GM21526 (cell line): ENCODE measurements at regions not wholly inside any gene's neighbourhood (a gene's known extent, or its start where the extent isn't known, plus 50 kb on each side); places are given as distances from the start of the nearest gene placed in this dataset.

Source experiments
- ATAC-seq: cut with Tn5 transposase; IDR thresholded peaks from one replicate; pipeline ENCODE4 v1.9.1; 2021; ENCODE audit warnings: moderate library complexity; ENCODE audit not compliant: unreplicated experiment, low FRiP score

DNA sequence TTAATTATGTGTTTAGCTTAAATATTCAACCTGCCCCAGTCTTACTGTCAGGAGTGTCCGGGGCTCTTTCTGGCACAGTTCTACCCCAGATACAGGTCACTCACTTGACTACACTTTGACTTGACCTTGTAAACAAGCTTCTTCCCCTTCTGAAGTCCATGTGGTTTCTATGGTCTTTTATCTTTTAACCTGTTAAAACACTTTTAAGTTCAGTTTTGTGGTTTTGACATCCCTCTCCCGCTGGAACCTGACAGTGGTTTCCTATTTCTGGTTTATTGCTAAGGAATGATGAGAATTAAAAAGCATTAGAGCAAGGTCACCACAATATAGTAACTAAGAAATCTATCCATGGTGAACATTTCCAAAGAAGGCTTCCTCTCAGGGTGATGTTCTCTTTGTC is 300.1 kb downstream of the TMEM167A start:
- no peak for ATAC-seq

DNA sequence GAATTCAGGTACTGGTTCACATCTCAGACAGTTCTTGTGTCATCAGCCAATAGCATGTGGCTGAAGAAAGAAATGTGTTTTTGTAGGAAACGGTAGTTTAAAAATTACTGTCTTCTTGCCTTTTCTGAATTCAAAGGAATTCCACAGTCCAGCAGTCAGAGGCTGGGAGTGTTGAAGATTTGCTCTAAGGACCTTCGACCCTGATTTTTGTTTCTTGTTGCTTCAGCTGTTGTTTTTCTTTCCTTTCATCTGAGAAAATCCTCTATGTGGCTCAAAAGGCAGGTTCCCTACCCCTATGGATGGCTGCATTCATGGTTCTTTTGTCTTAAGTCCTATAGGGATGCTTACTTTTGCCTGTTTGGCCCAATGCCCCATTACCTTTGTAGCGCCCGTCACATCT is 304.9 kb downstream of the TMEM167A start:
- no peak for ATAC-seq

DNA sequence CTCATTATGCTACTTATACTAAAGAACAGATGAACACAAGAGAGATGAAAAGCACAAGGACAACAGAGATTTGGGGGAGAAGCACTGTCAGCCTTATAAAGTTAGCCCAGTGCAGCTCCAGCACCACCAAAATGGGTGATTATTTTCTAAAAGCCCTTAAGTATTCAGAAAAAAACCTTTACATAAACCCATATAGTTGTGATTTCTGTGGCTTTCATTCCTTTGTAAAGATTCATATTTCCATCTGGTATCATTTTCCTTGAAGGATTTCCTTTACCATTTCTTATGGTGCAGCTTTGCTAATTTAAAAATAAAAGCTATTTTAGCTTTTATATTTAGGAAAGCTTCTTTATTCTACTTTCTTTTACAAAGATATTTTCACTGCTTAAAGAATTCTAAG is 311.0 kb downstream of the TMEM167A start:
- ATAC-seq, result no peak

DNA sequence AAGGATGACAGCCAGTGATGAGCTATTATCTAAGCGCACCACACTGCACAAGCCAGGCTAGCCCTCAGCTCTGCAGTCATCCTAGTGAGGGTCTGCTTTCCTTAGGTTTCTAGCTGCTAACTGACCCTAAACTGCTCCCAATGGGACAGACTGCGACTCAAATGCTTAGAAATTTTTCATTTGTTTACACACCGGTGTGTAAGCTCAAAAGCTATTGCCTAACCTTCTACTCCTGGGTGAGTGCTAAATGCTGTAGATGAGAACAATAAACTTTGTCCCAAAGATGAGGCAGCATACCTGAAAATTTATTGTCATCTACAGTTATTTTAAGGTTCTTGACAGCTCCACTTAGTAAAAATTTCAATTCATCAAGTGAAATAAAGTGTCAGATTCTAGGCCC is 311.4 kb downstream of the TMEM167A start:
- ATAC-seq, result no peak

DNA sequence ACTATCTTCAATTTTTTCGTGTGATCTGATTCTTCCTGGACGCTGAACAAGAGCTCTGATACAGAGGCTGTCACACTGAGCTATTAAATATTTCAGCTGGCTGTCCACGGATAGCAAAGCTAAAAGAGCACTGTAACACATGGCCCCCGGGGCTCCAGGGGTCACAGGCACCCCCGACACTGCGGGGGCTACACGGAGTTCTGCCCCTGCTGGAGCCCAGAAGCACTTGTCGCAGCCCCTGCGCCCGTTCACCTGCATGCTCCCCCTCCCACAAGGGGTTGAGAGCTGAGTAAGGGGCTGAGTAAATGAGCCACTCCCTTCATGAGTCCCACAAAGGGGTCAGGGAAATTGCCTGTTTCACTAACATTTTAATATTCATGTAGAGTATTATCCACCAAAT is 316.3 kb downstream of the TMEM167A start:
- no peak for ATAC-seq

DNA sequence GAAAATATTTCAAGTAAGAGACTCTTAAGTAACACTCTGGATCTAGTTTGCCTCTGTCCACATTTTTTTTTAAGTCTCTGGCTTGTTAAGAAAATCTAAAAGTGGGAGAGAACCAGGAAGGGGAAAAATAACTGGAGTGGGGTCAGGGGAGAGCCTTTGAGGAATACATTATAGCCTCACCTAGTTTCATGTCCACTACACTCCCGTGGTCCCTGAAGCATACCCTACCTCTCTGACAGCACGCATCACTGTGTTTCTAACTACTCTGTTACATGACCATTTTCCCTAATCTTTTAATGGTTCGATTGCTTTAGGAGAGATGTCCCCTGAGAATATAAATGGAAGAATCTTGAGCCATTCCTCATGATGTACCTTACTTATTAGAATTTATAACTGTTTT is 318.3 kb downstream of the TMEM167A start:
- no peak for ATAC-seq

DNA sequence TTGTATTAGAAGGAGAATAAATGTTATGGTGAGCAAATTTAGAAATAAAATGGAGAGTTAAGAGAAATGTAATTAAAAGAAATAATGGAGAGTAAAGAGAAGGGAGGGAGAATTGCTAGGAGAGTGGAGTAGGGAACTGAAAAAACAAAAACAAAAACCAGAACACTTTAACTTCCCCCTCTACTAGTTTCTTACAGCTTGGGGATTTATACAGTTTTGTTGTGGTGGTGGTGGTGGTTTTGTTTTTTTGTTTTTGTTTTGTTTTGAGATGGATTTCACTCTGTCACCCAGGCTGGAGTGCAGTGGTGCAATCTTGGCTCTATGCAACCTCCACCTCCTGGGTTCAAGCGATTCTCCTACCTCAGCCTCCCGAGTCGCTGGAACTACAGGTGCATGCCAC is 322.4 kb downstream of the TMEM167A start:
- ATAC-seq, result peak; percentile 96

DNA sequence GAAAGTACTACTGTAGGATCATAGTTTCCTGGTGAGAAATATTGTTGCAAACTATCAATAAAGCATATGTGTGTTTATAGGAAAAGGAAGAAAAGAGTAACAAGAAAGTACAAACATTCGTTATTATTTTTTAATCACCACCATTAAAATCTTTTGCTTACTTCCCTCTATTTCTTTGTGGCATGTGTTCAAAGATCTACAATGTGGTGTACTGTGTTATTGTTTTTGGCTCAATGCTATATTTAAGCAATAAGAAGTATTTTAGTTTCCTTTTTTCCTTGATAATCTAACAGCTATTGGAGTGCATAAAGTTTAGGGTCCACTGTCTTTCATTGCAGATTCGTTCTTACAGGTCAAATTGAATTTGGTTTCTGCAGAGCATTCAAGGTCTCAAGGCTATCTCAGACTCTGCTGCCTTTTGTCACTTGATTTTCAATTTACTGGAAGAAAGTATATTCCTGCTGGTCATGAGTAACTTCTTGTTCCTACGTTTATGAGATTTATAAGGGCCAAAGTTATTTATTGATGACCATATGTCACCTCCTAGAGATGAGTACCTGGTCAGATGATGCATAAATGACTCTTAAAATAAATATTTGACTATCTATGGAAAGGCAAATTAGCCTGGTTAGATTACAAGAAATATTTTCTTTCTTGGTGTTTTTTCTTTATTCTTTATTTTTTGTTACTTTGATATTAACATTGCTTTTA is 323.0 kb downstream of the TMEM167A start:
- no peak for ATAC-seq

DNA sequence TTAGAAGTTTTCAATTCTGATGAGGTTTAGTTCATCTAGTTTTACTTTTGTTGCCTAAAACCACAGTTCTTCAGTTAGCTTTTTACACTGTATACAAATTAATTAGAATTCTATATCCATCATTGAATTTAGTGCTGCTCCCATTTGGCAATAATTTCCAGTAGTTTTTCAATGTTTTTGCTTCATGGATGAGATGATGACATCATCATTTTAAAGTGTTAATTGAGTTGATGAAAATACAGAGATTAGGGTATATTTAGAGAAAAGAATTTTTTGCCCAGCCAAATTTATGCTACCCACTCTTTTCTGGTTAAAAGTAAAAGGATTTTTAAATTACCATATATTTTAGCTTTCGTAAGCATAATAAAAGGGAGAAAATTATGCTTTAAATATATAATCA is 323.8 kb downstream of the TMEM167A start:
- ATAC-seq, result no peak

DNA sequence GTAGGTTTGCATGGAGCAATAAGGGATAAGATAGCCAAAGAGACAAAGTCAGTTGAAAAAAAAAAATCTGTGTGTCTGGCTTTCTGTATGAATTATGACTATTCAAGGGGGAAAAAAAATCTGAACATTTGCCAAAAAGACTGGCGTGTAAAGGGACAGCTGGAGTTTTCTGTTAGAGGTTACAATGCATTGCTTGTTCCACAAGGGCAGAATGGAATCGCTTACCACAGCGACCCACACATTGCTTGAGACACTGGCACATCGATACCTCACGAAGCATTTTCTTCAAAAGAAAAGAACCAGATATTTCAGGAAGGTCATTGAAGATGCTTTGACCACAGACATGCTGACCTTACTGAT is 327.8 kb downstream of the TMEM167A start:
- ATAC-seq, result no peak

DNA sequence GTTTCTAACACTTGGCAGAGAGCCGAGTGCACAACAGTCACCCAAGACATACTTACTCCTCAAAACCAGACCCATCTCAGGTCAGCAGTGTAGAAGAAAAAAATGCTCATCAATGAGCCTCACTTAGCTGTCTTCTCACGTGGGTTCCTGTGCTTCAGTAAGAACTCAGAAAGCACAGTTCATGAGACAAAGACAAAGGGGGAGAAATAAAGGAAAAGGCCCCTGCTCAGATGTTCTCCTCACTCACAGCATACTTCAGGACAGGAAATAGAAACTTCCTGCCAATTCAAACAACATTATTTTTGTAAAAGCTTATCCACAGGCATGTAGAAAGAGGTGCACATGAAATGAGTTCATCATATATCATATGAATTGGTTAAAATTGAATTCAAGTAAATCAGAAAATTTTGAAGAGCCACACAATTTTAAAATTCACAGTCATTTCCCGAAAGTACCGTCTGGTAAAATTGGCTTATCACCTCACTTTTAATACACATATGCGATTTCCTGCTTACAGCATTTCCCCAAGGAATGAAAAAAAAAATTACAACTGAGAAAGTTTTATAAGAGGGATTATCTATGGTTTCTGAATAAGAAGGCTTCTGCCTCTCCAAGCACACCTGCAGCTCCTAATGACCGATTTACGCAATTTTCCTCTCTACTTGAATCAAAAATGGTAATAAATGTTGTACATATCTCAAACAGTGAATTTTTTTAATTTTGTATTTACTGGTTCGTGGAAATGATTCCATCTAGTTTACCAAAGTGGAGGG is 328.3 kb downstream of the TMEM167A start:
- no peak for ATAC-seq

DNA sequence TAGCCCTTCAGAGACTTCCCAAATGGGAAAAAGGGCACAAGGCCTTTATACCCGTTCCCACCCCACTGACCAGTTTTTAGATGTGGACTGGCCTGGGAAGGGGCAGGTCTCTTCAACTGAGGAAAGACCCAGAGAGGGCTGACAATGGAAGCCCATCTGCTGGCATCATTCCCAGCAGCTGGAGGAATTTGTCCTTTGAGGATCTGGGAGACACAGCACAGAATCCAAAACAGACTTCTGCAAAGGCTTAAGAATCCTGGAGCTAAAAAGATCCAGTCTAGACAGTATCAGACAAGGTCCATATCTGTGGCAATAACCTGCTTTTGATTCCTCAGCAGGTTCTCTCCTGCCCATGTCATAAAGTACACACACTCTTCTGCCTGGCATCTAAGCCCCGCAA is 329.2 kb downstream of the TMEM167A start:
- ATAC-seq, result no peak

DNA sequence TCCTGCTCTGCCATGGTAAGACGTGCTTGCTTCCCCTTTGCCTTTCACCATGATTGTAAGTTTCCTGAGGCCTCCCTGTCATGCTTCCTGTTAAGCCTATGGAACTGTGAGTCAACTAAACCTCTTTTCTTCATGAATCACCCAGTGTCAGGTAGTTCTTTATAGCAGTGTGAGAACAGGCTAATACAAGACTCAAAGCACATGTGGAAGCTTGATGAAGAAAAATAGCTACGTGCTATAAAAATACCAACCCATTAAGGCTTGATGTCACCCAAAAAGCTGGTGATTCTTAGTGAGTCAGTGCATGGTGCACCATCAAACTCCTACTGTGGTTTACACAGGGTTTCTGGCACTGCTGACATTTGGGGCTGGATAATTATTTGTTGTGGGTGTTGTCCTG is 332.2 kb downstream of the TMEM167A start:
- no peak for ATAC-seq

DNA sequence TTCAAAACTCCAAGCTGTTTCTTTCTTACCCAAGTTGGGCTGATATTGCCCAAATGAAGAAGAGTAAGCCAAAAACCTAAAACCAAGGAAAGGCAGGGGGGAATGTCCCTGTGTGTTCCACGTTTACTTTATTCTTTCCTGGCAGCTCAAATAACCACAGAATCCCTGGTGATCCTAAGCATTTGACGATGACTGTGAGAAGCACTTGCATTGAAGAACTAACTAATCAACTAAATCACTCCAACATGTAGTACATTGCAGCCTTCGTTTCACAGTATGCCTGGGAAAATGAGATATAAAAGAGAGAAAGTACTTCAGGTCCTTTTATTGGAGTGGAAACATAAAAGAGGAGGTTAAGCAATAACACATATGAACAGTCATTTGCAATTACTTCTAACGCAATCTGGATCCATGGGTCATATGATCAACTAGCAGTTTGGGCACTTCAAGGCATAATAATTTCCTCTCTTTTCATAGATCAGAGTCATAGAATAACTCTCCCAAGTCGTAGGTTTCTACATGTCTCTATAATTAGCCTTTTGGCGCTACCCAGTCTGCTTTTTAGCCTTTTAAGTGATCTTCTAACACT is 338.4 kb downstream of the TMEM167A start:
- ATAC-seq, result no peak

DNA sequence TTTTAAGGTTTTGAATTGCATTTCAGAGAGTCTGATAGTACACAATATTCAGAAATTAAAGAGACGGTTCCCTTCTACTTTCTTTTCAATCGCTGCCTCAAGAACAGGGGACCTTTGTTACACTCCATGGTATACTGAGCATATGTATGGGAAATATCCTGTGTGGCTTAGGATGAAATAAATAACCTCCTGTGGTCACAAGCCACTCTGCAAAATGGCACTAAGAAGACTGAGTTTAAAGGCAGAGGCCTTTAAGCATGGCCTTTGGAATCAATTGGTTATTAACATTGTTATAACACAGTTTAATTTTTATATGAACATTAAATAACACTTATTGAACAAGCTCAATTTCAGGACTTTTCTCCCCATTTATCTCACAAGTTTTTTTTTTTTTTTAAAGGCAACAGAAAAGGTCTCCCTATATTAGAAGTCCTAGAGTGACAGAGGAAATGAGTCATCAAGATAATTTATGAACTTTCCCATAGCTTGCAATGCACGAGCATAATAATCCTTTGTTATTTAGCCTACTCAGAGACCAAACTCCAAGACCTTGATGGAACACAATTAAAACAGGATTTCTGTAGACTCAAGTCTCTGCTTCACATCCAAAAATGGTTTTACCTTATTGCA is 341.9 kb downstream of the TMEM167A start:
- ATAC-seq, result no peak

DNA sequence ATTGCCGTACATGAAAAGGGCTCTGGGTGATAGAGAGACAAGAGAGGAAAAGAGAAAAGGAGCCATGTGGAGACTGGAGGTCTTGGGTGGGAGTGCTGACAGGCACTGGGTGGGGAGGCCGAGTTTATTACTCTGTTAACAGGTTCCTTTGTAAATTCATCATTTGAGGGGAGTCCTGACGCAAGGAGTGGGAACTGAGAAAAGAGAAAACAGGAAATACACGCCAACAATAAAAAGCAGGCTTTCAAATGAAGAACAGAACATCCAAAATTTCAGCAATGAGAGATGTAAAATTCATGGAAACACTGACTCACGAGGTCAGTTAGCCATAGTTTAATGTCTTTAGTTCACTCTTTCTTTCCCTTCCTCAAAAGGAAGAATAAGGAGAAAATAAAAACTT is 342.8 kb downstream of the TMEM167A start:
- no peak for ATAC-seq

DNA sequence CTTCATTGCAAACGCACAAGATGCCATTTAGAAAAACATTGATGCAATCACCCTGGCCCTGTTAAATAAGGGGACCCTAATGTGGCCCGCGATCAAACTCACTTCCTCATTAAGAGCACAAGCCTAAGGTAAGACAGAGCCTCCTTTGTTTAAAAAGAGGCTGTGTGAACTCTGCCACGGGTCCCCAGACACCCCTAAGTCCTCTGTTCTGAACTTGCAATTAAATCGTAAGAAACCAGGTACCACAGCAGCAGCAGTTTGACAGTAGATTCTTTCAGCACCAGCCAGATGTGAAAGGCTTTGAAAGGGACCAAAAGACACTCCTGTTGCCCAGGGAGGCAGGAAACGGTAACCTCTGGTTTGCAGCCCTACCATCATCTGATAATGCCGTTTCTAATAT is 346.3 kb downstream of the TMEM167A start:
- ATAC-seq, result no peak

DNA sequence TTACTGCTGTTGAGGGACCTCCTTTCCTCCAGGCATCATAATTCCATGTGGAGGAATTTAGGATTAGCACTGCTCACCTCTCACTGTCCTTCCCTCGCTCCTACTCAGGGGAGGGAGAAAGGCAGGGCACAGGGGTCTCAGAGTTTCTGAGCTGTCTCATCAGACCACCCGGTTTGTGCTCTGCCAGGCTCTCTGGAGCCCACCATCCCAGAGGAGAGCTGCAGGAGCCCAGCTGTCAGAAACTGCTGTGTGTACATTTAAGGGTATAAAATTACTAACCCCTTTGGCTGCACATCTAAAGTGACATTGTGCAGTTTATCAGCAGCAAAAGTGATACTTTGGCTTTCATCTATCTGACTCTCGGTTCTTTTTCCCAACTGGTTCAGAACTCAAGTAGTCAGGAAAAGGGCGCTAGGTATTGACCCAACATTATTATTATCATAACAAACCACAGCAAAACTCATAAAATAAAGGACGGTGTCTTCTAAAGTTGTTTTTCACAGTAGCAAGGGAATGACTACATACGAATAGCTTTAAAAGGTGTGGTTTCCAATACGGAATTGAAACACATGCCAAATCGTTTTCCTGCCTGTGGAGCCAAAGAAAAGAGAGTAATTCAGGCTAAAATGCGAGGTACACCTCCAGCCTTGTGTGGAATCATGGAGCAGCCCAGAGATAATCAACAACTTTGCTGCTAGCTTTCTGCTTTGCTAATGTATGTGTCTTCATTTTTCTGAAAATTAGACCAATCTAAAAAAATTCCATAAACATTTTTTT is 348.1 kb downstream of the TMEM167A start:
- no peak for ATAC-seq

DNA sequence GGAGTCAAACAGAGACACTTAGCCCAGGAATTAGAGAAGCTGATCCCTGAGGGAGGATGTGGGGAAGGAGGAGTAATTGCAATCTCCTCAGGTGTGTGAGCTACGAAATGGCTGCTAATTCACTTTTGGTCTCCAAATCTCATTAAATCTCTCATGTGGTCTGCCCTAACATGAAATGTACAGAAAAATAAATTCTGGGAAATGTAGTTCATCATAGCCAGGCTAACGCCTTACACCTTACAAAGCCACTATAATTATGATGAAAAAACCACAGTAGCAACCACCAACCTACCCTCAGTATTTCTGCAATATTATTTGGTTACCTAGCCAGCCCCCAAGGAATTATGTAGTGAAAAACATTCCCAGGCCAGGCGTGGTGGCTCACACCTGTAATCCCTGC is 354.0 kb downstream of the TMEM167A start:
- no peak for ATAC-seq

DNA sequence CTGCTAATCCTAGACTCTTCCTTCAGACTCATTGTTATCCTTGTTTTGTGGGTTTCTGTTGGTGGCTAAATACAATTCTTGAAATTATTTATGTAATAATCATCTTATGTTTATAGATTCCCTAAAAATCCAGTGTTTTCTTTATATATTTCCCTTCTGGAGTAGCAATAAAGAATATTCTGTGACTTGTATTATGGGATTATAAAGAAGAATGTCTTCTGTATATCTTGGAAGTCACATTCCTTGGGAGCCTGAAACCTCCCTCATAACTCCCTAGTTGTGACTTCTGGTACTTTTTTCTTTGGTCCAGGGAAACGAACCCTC is 356.1 kb downstream of the TMEM167A start:
- ATAC-seq, result no peak
